Glomerular endothelial cell (primary cell): ENCODE measurements at regions not wholly inside any gene's neighbourhood (a gene's known extent, or its start where the extent isn't known, plus 50 kb on each side); places are given as distances from the start of the nearest gene placed in this dataset.

Experiments
- DNase-seq: peaks from one replicate; pipeline ENCODE4 v3.0.0-alpha.2; 2011; ENCODE audit warnings: low read depth, low spot score; ENCODE audit errors: extremely low read depth

GRCh38 chr18:25727281-25727985 is 363.0 kb downstream of the SS18 start:
- no peak for DNase-seq

GRCh38 chr18:25726298-25726697 is 364.1 kb downstream of the SS18 start:
- no peak for DNase-seq

DNA sequence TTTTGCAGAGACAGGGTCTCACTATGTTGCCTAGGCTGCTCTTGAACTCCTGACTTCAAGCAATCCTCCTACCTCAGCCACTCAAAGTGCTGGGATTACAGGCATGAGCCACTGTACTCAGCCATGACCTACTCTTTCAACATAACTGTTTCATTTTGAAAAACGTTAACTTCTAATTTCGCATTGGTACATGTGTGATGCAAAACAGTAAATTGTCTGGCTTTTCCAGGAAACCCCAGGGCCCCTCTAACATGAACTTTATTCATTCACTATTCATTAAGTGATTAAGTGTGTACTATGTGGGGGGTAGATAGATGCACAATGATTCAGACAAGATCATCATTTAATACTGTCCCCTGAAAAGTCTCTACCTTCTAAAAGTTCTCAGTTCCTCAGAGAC is 364.9 kb downstream of the SS18 start:
- DNase-seq: no peak

GRCh38 chr18:25724997-25725396 is 365.4 kb downstream of the SS18 start:
- no peak for DNase-seq

GRCh38 chr18:25724121-25724520 is 366.3 kb downstream of the SS18 start:
- DNase-seq: no peak

GRCh38 chr18:25713103-25713502 is 361.1 kb upstream of the ZNF521 start:
- no peak for DNase-seq

GRCh38 chr18:25710981-25711380 is 359.0 kb upstream of the ZNF521 start:
- no peak for DNase-seq

- no peak for DNase-seq
Observed at GRCh38 chr18:25705650-25706049, 353.7 kb upstream of the ZNF521 start.

DNA sequence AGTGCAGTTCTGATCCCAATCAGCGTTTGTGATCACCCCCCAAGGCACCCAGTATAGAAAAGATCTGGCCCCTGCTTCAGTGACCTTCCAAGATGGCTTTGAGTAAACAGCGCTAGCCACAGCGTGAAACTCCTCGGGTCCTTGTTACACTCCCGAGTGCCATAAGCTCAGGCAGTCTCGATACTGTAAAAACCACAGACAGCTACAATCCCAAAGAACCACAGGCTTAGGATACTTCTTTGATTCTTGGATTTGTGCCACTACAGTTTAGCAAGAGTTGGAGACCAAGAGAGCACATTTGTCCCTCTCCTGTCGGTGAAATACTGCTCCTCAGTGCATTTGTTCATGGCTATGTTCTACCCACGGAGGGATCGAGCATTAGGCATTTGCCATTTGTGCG is 352.5 kb upstream of the ZNF521 start:
- DNase-seq: no peak

DNA sequence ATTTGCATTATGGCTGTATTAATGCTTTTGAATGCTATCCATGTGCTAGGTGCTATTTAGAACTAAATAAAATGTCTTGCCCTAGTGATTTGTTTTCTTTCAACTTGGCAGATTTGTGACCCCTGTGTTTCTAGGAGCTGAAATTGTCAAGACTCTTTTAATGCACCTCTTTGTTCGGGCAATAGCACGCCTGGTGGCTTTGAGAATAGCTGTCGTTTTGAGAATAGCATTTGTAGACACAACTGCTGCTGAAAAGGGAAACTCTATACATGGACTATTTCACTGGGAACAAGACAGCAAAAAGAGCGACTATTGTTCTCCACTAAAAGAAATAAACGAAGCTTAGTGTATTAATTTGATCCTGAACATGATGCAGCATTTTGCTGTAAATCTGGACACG is 352.1 kb upstream of the ZNF521 start:
- no peak for DNase-seq

GRCh38 chr18:25701821-25702220 is 349.9 kb upstream of the ZNF521 start:
- no peak for DNase-seq

GRCh38 chr18:25686960-25687500 is 335.1 kb upstream of the ZNF521 start:
- no peak for DNase-seq

DNA sequence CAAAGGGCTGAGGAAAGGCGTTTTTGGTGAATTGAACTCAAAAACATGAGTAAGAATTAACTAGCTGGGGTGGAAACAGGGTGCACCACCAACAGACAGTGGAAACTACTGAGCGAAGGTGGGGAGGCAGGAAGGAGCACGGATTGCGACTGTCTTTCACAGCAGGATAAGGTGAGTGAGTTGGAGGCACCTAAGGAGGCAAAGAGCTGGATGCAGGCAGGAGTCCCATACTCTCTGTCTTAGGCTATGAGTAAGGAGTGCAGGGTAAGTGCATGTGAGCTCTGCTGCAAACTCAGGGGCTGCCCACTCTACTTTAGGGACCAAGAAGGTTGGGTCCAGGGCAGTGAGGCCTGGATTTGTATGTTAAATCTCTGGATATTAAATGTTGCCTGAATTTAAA is 333.1 kb upstream of the ZNF521 start:
- DNase-seq: no peak

GRCh38 chr18:25679491-25679890 is 327.5 kb upstream of the ZNF521 start:
- DNase-seq: no peak

- DNase-seq: no peak
Observed at GRCh38 chr18:25678221-25678620, 326.3 kb upstream of the ZNF521 start.

DNA sequence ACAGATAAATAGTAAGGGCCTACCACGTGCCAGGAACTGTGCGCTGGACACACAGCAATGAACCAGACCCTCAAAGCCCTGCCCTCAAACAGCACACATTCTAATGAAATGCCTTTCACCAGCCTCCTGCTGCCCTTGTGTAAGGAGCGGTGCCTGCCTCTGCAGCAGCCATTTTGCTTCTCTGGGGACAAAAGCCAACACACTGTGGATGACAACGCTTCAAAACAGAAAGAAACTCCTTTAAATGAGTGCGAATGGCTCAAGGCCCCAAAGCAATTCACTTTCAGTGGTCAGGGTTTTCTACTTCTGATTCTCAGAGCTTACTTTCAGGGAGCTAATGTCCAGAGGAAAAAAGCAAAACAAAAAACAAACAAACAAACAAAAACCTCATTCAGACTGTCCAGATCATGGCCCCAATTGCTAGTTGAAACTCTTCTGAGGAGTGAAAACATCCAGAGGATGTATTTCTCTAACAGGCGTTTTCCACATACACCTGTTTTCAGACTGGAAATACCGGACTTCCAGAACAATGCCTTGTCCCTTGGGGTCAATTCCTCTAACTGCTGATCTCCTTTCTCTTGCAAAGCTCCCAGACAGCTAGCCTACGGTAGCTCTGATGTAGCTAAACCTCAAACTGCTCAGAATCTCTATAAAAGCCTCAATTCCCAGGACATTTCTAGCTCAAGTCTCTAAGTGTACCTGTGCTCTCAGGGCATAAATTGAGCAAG is 323.3 kb upstream of the ZNF521 start:
- DNase-seq: no peak

GRCh38 chr18:25674183-25674582 is 322.2 kb upstream of the ZNF521 start:
- DNase-seq: no peak

DNA sequence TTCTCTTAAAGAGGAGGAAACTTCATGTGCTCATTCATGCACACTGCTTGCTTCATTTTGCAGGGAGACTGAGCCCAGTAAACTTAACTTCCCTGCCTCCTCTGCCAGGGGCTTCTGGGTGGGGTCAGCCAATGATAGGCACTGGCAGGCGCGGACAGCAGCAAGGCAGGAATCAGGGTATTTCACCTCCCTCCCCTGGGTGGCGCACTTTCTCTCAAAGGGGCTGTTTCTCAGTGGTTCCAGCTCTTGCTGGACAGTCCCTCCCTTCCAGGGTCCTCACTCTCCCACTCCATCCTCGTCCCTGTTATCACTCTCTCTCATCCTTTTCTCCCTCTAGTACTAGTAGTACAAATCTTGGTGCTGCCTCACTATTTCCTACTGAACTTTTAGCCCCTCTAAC is 320.5 kb upstream of the ZNF521 start:
- no peak for DNase-seq

- no peak for DNase-seq
Observed at GRCh38 chr18:25669741-25670140, 317.8 kb upstream of the ZNF521 start.

DNA sequence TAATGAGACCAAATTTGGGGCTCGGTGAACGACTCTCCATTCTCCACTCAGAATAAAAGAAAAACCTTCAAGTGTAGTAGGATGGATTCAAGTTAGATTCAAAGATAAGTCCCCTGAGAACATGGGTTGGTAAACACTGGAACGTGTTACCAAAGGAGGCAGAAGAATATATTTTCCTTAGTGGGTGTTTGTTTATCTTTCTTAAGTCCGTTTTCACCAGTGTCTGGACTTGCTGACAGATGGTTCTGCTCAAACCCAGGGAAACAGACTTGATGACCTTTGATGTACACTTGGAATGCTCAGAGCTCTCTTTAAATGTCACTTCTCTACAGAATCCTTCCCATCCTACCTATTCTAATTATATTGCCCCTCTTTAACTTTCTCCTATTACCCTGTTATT is 310.3 kb upstream of the ZNF521 start:
- DNase-seq: no peak

- DNase-seq: no peak
Observed at GRCh38 chr18:25661831-25662230, 309.9 kb upstream of the ZNF521 start.

GRCh38 chr18:25659541-25659940 is 307.6 kb upstream of the ZNF521 start:
- no peak for DNase-seq
